MCF 10A (cell line): ENCODE measurements at regions not wholly inside any gene's neighbourhood (a gene's known extent, or its start where the extent isn't known, plus 50 kb on each side); places are given as distances from the start of the nearest gene placed in this dataset.

ENCODE experiments used
- BruUV-seq: library from RNA; stranded (reverse); fragments of 400-500 nt; replicated peaks from 2 replicates; lab custom pipeline; 2021; lab: Mats Ljungman, UMichigan
- CTCF ChIA-PET: fragments of 300-600 bp; sonication (Branson Sonifier 250); formaldehyde crosslinking; extraction: SDS; loops from one replicate; lab custom pipeline; 2021; ENCODE audit warnings: antibody characterized with exemption, inconsistent platforms; lab: Yijun Ruan, JAX
- POLR2A ChIA-PET: fragments of 300-600, 350-650 bp; sonication (Branson Sonifier 250); formaldehyde crosslinking; extraction: SDS; loops from one replicate; lab custom pipeline; 2020; ENCODE audit warnings: antibody characterized with exemption, inconsistent platforms; lab: Yijun Ruan, JAX
- DNase-seq: peaks from one replicate; pipeline ENCODE4 v3.0.0-alpha.2; 2018; ENCODE audit not compliant: unreplicated experiment
- H3K27ac Mint-ChIP-seq: one replicate; pipeline ENCODE4 v1.8.0; 2022; ENCODE audit warnings: mild to moderate bottlenecking, low read depth, mixed read lengths; ENCODE audit not compliant: unreplicated experiment
- H3K27me3 Mint-ChIP-seq: one replicate; pipeline ENCODE4 v1.8.0; 2022; ENCODE audit warnings: mixed read lengths; ENCODE audit not compliant: insufficient read depth, unreplicated experiment
- H3K36me3 Mint-ChIP-seq: one replicate; pipeline ENCODE4 v1.8.0; 2022; ENCODE audit warnings: mild to moderate bottlenecking, moderate library complexity, mixed read lengths; ENCODE audit not compliant: insufficient read depth, unreplicated experiment
- H3K4me1 Mint-ChIP-seq: one replicate; pipeline ENCODE4 v1.8.0; 2022; ENCODE audit warnings: mixed read lengths; ENCODE audit not compliant: insufficient read depth, unreplicated experiment
- H3K4me3 Mint-ChIP-seq: one replicate; pipeline ENCODE4 v1.8.0; 2022; ENCODE audit warnings: mild to moderate bottlenecking, moderate library complexity, mixed read lengths; ENCODE audit not compliant: unreplicated experiment
- H3K9me3 Mint-ChIP-seq: one replicate; pipeline ENCODE4 v1.8.0; 2022; ENCODE audit warnings: mixed read lengths; ENCODE audit not compliant: unreplicated experiment
- CTCF ChIP-seq: fragments of 200-600 bp; IDR thresholded peaks from one replicate; pipeline ENCODE4 v1.8.0; 2022; ENCODE audit warnings: antibody characterized with exemption, mild to moderate bottlenecking; ENCODE audit not compliant: unreplicated experiment
- intact Hi-C: fragments of 100-400 bp; cut with micrococcal nuclease; formaldehyde crosslinking; loops from 2 replicates; pipeline ENCODE4 v1.14.1; 2022

GRCh38 chr2:204255071-204255470 is 290.2 kb upstream of the PARD3B start:
- CTCF ChIA-PET, result interaction anchor here (0.6 to 1.4 kb wide), 3 partner anchors 29 to 232 kb away, joined by 3 to 4 read pairs (median 3); no protein-coding TSS in a partner anchor
- BruUV-seq, result no TSS peak
- POLR2A ChIA-PET, result no interaction called here

GRCh38 chr2:204255526-204255925 is 289.7 kb upstream of the PARD3B start:
- TF ChIP-seq CTCF, result no peak
- POLR2A ChIA-PET, result no interaction called here
- Mint-ChIP-seq H3K36me3 (no peaks in the 10 kb centered on the region), H3K4me1 (peaks cover 6% of the 10 kb centered on the region), H3K9me3 (no peaks in the 10 kb centered on the region), H3K27me3 (peaks cover 21% of the 10 kb centered on the region), H3K27ac (no peak overlapping the region), H3K4me3 (no peak overlapping the region)
- CTCF ChIA-PET, result interaction anchor here (1.0 to 1.4 kb wide), 2 partner anchors 110 to 232 kb away, joined by 3 to 4 read pairs; no protein-coding TSS in a partner anchor
- no TSS peak for BruUV-seq
- intact Hi-C loops, result no loop called here
- DNase-seq, result no peak

More at GRCh38 chr2:204255071-204255470, 290.2 kb upstream of the PARD3B start:
- Mint-ChIP-seq H3K4me3 (no peak overlapping the region), H3K27me3 (peaks cover 21% of the 10 kb centered on the region), H3K36me3 (no peaks in the 10 kb centered on the region), H3K27ac (no peak overlapping the region), H3K9me3 (no peaks in the 10 kb centered on the region), H3K4me1 (peaks cover 6% of the 10 kb centered on the region)
- no peak for DNase-seq
- intact Hi-C loops, result no loop called here
- no peak for TF ChIP-seq CTCF

- TF ChIP-seq CTCF, result no peak
- ChIA-PET POLR2A (no interaction called here), CTCF (interaction anchor here (0.6 to 1.7 kb wide), 7 partner anchors 10 to 1427 kb away, joined by 3 to 5 read pairs (median 4); no protein-coding TSS in a partner anchor)
- no peaks in the 10 kb centered on the region for H3K9me3 Mint-ChIP-seq
- DNase-seq, result no peak
- H3K27ac Mint-ChIP-seq, result no peak overlapping the region
- peaks cover 6% of the 10 kb centered on the region for H3K4me1 Mint-ChIP-seq
- no TSS peak for BruUV-seq
- H3K4me3 Mint-ChIP-seq, result no peak overlapping the region
- intact Hi-C loops, result no loop called here
- H3K36me3 Mint-ChIP-seq, result no peaks in the 10 kb centered on the region
- peaks cover 11% of the 10 kb centered on the region for H3K27me3 Mint-ChIP-seq
Observed at GRCh38 chr2:204257781-204258180, 287.5 kb upstream of the PARD3B start.

- H3K27ac Mint-ChIP-seq, result no peak overlapping the region
- no TSS peak for BruUV-seq
Observed at GRCh38 chr2:204258890-204259289, 286.4 kb upstream of the PARD3B start.

More at GRCh38 chr2:204258890-204259289, 286.4 kb upstream of the PARD3B start:
- POLR2A ChIA-PET, result interaction anchor here (0.8 kb wide), 1 partner anchor 231 kb away, joined by 3 read pairs; no protein-coding TSS in a partner anchor
- no peak overlapping the region for H3K4me3 Mint-ChIP-seq
- H3K4me1 Mint-ChIP-seq, result peaks cover 6% of the 10 kb centered on the region
- intact Hi-C loops, result no loop called here
- no peaks in the 10 kb centered on the region for H3K9me3 Mint-ChIP-seq
- H3K27me3 Mint-ChIP-seq, result no peaks in the 10 kb centered on the region
- CTCF ChIA-PET, result interaction anchor here (0.6 to 4.5 kb wide), 19 partner anchors 8 to 1687 kb away, joined by 3 to 40 read pairs (median 4); no protein-coding TSS in a partner anchor
- no peaks in the 10 kb centered on the region for H3K36me3 Mint-ChIP-seq
- TF ChIP-seq CTCF, result no peak
- no peak for DNase-seq
